HG03439 (cell line): ENCODE measurements at regions not wholly inside any gene's neighbourhood (a gene's known extent, or its start where the extent isn't known, plus 50 kb on each side); places are given as distances from the start of the nearest gene placed in this dataset.

Source experiments
- ATAC-seq: cut with Tn5 transposase; IDR thresholded peaks from one replicate; pipeline ENCODE4 v1.9.1; 2021; ENCODE audit warnings: mild to moderate bottlenecking, moderate library complexity; ENCODE audit not compliant: unreplicated experiment

GRCh38 chr5:71864730-71865601 is 145.9 kb downstream of the CARTPT start:
- ATAC-seq = no peak

DNA sequence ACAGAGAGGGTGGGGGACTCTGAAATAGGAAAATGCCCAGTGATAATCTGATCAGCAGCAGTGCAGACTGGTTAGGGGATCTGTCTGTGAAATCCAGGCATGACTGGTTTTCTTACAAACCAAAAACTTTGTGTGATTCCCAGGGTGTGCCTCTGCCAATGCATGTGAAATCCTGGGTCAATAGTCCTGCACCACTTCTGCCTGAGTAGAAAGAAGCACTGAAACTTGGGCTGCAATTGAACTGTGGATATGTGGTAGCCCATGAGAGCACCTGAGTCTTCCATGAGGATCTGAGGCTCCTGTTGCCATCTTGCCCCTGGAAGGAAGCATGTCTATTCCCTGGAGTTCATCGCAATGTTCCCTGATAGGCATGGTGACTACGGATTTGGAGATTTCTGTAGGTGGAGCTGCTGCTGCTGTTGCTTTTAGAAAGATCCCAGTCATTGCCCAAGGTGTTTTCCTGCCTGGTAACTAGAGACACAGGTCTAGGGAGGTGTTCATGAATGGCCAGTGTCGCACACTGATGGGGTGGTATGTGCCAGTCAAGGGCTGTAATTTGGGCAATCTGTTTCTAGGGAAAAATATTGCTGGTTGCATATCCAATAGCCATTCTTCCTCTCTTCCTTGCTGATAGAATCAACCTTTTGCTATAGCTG is 146.7 kb downstream of the CARTPT start:
- ATAC-seq = no peak

GRCh38 chr5:71872311-71872864 is 153.3 kb downstream of the CARTPT start:
- ATAC-seq = no peak

DNA sequence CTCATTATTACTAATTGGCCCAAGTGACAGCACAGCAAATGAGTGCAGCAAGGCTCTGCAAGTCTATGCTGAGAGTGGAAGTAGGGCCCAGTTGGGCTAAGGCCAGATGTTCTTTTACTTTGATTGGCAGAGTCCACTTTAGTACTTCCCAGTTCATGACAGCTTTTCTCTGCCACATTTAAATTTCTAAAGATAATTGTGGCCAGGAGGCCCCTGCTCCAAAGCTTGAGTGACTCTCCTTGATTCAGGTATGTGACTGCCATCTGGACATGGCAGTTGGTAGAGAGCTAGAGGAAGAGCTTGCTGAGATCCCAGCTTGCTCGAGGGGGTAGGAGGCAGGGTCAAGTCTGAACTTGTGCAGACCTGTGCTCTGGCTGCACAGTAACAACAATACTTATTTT is 154.1 kb downstream of the CARTPT start:
- no peak for ATAC-seq

DNA sequence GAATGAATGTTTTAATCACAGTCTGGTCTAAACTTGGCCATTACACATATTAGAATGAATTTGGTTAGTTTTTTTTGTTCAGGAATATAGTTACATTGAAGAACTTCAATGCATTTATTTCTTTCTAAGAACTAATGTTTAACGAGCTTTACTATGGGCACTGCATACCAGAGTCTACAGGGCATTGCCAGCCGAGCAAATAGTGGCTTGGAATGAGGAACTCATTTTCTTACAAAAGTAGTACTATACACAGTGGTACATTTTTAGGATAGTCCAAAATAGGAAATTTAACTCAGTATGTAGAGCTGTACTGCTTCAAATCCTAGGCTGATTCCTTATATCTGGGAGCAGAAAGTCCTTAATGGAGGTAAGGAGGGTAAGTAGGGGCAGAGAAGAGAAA is 155.4 kb downstream of the CARTPT start:
- no peak for ATAC-seq

- no peak for ATAC-seq
Observed at GRCh38 chr5:71877511-71877910, 158.4 kb downstream of the CARTPT start.

GRCh38 chr5:71880536-71880935 is 161.5 kb downstream of the CARTPT start:
- no peak for ATAC-seq

GRCh38 chr5:71882826-71883741 is 164.0 kb downstream of the CARTPT start:
- no peak for ATAC-seq

DNA sequence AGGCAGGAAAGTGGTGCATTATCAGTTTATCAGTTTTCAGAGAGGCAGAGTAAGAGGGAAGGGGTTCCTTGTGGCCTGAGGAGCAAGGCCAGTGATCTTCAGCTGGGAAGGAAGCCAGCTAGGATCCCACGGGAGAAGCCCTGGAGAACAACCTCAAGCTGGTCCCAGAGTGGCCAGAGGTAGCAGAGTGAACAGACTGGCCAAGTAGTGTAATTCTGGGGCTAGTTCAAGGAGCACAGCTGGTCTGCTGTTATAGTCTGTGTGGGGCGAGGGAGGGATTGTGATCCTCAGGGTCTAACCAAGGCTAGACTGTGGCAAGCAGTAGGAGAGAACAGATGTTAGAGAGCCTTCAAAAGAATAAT is 164.6 kb downstream of the CARTPT start:
- no peak for ATAC-seq

GRCh38 chr5:71884926-71885325 is 165.9 kb downstream of the CARTPT start:
- ATAC-seq = no peak

- ATAC-seq = no peak
Observed at GRCh38 chr5:71886406-71886805, 167.3 kb downstream of the CARTPT start.

DNA sequence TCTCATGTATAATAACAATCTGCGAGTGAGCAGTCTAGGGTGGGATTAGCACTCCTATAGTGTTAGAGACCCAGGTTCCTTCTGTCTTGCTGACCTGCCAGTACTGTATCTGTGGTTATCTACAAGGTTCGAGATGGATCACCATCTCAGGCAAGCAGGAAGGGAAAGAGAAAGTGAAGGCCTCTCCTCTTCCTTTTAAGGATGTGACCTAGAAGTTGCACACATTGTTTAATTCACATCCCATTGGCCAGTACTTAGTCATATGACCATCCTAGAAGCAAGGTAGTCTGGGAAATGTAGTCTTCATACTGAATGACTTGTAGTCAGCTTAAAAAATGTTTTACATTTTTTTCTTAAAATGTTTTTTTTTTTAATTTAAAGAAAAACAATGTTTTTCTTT is 168.6 kb downstream of the CARTPT start:
- ATAC-seq = peak; percentile 97

GRCh38 chr5:71891406-71891805 is 172.3 kb downstream of the CARTPT start:
- no peak for ATAC-seq

GRCh38 chr5:71891856-71892255 is 172.8 kb downstream of the CARTPT start:
- ATAC-seq = no peak

DNA sequence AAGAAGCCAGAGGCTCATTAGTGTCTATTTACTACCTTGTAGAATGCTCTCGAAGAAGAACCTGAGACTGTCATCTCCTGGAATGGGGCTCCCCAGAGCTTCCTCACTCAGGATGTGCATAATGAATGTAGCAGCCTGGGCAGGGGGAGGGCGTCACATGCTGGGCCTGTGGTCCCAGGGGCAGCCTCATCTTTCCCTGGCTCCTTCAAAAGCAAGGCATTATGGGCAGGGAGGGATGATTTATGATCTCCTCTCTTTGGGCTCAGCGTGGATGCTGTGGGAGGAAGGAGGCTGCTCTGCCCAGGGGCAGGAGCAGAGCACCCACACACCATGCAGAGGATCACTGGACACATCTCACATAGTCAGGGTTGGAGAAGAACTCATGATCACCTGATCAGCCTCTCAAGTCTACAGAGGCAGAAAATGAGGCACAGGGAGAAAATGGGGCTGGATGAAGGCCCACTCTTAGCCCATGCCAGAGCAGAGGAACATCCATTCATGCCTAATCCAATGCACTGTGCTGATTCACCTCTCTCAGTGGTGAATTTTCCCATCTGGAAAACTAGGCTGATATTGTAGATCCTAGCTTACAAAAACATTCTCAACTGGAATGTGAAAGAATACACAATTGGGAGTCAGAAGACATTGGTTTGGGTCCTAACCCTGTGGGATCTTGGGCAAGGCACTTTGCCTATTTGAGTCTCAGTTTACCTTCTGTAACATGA is 173.7 kb downstream of the CARTPT start:
- ATAC-seq = no peak

- no peak for ATAC-seq
Observed at GRCh38 chr5:71893451-71893850, 174.4 kb downstream of the CARTPT start.

DNA sequence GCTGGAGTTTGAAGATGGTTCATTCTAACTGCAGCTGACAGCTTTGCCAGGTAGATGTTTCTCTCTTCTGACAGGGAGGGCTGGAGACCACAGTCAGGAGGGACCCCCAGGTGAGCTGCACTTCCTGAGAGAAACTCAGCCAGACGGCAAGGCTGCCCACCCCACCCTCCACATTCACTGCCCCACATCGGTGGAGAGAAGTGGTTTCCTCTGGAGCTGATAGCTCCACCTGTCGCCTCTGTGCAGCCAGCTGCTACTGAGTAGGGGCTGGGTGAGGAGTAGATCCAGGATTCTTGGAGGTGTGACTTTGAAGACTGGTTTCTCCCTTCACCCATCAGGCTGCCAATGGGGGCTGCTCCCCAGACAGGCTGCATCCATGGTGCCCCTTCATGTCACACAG is 175.0 kb downstream of the CARTPT start:
- ATAC-seq = no peak

GRCh38 chr5:71895546-71895945 is 176.5 kb downstream of the CARTPT start:
- no peak for ATAC-seq

DNA sequence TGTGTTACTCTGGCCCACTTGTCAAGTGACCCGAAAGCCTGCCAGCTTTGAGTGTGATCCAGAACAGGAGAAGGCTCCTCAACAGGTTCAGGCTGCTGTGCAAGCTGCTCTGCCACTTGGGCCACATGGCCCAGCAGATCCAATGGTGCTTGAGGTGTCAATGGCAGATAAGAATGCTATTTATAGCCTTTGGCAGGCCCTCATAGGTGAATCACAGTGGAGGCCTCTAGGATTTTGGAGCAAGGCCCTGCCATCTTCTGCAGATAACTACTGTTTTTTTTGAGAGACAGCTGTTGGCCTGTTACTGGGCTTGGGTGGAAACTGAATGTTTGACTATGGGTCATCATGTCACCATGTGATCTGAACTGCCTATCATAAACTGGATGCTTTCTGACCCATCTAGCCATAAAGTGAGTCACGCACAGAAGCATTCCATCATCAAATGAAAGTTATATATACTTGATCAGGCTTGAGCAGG is 180.8 kb downstream of the CARTPT start:
- no peak for ATAC-seq

- no peak for ATAC-seq
Observed at GRCh38 chr5:71903808-71904207, 184.7 kb downstream of the CARTPT start.
